Astrocyte of the cerebellum (primary cell): ENCODE measurements at regions not wholly inside any gene's neighbourhood (a gene's known extent, or its start where the extent isn't known, plus 50 kb on each side); places are given as distances from the start of the nearest gene placed in this dataset.

Experiments used
- DNase-seq: peaks from one replicate; pipeline ENCODE4 v3.0.0-alpha.2; 2011; ENCODE audit warnings: low read depth
- H3K4me3 ChIP-seq: 2 replicates; pipeline ENCODE4 v1.5.1; 2011; ENCODE audit warnings: mild to moderate bottlenecking, low read depth, low read length, moderate library complexity
- CTCF ChIP-seq: IDR thresholded peaks from 2 replicates; pipeline ENCODE4 v1.5.1; 2012; ENCODE audit warnings: low read length, low read depth, moderate library complexity, mild to moderate bottlenecking; ENCODE audit errors: missing control alignments
- in situ Hi-C: cut with HindIII; loops from 2 replicates; pipeline ENCODE4 v1.10.0; 2017; ENCODE audit warnings: low sequenced_read_pairs

- DNase-seq, result no peak
- H3K4me3 ChIP-seq, result no peak overlapping the region
- in situ Hi-C loops, result no loop called here
- no peak for TF ChIP-seq CTCF
These were observed 123.9 kb upstream of the GC start for GRCh38 chr4:71907782-71908181.

- DNase-seq, result no peak
- TF ChIP-seq CTCF, result no peak
- in situ Hi-C loops, result loop anchor here (5.0 kb wide), 1 partner anchor 61 kb away; no protein-coding TSS in a partner anchor
- no peak overlapping the region for H3K4me3 ChIP-seq
These were observed 118.5 kb upstream of the NPFFR2 start for GRCh38 chr4:71913275-71913674.

- no peak for TF ChIP-seq CTCF
- no peak overlapping the region for H3K4me3 ChIP-seq
- in situ Hi-C loops, result no loop called here
- no peak for DNase-seq
These were observed 108.7 kb upstream of the NPFFR2 start for GRCh38 chr4:71923070-71923469.

GRCh38 chr4:71930459-71930858, 101.3 kb upstream of the NPFFR2 start:
- in situ Hi-C loops, result no loop called here
- DNase-seq, result no peak
- no peak overlapping the region for H3K4me3 ChIP-seq
- no peak for TF ChIP-seq CTCF

GRCh38 chr4:71932941-71933340, 98.9 kb upstream of the NPFFR2 start:
- no peak for TF ChIP-seq CTCF
- in situ Hi-C loops, result no loop called here
- no peak for DNase-seq
- H3K4me3 ChIP-seq, result no peak overlapping the region

- no peak overlapping the region for H3K4me3 ChIP-seq
- TF ChIP-seq CTCF, result no peak
- in situ Hi-C loops, result no loop called here
- no peak for DNase-seq
These were observed 93.0 kb upstream of the NPFFR2 start for GRCh38 chr4:71938776-71939175.

- no peak overlapping the region for H3K4me3 ChIP-seq
- in situ Hi-C loops, result no loop called here
- peak; percentile 46 for TF ChIP-seq CTCF
- DNase-seq, result no peak
These were observed 90.8 kb upstream of the NPFFR2 start for GRCh38 chr4:71941001-71941400.
